MM.1S (cell line): ENCODE measurements at regions not wholly inside any gene's neighbourhood (a gene's known extent, or its start where the extent isn't known, plus 50 kb on each side); places are given as distances from the start of the nearest gene placed in this dataset.

Source experiments
- EZH2phosphoT487 ChIP-seq: fragments of 300-600 bp; sonication (generic); IDR thresholded peaks from 2 replicates; pipeline ENCODE4 v1.6.1; 2018; ENCODE audit warnings: antibody characterized with exemption, low read length
- TF ChIP-seq, protein P1 (sequence below): fragments of 300-600 bp; sonication (generic); IDR thresholded peaks from 2 replicates; pipeline ENCODE4 v1.5.1; 2016; ENCODE audit warnings: antibody characterized with exemption, low read length, mixed read lengths

DNA sequence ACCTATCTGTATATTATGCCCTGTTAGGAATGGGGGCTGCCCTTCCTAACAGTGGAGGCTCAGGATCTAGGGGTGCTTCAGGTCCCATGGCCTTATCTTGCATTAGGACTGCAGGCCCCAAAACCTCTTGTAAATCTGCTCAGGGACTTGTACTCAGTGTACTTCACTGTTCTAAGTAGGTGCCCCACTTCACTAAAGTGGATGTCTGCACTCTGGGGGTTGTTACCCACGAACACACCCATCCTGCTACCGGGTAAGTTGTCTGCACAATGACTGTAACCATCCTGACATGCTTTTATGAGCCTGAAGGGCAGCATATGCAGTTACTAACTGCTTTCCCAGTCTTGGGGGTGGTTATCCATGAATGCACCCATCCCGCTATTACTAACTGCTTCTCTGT lies 163.0 kb downstream of the PTCSC3 start:
- TF ChIP-seq, protein P1, sequence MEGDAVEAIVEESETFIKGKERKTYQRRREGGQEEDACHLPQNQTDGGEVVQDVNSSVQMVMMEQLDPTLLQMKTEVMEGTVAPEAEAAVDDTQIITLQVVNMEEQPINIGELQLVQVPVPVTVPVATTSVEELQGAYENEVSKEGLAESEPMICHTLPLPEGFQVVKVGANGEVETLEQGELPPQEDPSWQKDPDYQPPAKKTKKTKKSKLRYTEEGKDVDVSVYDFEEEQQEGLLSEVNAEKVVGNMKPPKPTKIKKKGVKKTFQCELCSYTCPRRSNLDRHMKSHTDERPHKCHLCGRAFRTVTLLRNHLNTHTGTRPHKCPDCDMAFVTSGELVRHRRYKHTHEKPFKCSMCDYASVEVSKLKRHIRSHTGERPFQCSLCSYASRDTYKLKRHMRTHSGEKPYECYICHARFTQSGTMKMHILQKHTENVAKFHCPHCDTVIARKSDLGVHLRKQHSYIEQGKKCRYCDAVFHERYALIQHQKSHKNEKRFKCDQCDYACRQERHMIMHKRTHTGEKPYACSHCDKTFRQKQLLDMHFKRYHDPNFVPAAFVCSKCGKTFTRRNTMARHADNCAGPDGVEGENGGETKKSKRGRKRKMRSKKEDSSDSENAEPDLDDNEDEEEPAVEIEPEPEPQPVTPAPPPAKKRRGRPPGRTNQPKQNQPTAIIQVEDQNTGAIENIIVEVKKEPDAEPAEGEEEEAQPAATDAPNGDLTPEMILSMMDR, result no peak
- no peak for TF ChIP-seq EZH2phosphoT487
